BJ (cell line): ENCODE measurements at regions not wholly inside any gene's neighbourhood (a gene's known extent, or its start where the extent isn't known, plus 50 kb on each side); places are given as distances from the start of the nearest gene placed in this dataset.
"Not testable (repeated sequence)": the region's sequence is repeated elsewhere in the genome, so short reads cannot be mapped to it uniquely, and the experiment has no call there.

Experiments
- CTCF ChIA-PET: fragments of 350-600 bp; formaldehyde crosslinking; extraction: SDS; loops from one replicate; lab custom pipeline; 2021; ENCODE audit warnings: antibody characterized with exemption, inconsistent platforms; lab: Yijun Ruan, JAX
- POLR2A ChIA-PET: fragments of 300-600 bp; sonication (Branson Sonifier 250); formaldehyde crosslinking; extraction: SDS; loops from one replicate; lab custom pipeline; 2021; ENCODE audit warnings: antibody characterized with exemption; lab: Charles Lee
- DNase-seq: peaks from one replicate; pipeline ENCODE4 v3.0.0-alpha.2; 2011; ENCODE audit warnings: low read depth
- H3K27me3 ChIP-seq: 2 replicates; pipeline ENCODE4 v1.6.0; 2011; ENCODE audit warnings: low read length; ENCODE audit not compliant: control insufficient read depth, insufficient read depth
- H3K36me3 ChIP-seq: 2 replicates; pipeline ENCODE4 v1.5.1; 2011; ENCODE audit warnings: low read length; ENCODE audit not compliant: control insufficient read depth, insufficient read depth
- H3K4me3 ChIP-seq: 2 replicates; pipeline ENCODE4 v1.5.1; 2011; ENCODE audit warnings: low read depth, mild to moderate bottlenecking, control low read depth, low read length
- CTCF ChIP-seq: IDR thresholded peaks from 2 replicates; pipeline ENCODE4 v1.5.1; 2011; ENCODE audit warnings: low read depth, mild to moderate bottlenecking, control low read depth, inconsistent platforms, low read length, moderate library complexity; ENCODE audit not compliant: insufficient read depth

DNA sequence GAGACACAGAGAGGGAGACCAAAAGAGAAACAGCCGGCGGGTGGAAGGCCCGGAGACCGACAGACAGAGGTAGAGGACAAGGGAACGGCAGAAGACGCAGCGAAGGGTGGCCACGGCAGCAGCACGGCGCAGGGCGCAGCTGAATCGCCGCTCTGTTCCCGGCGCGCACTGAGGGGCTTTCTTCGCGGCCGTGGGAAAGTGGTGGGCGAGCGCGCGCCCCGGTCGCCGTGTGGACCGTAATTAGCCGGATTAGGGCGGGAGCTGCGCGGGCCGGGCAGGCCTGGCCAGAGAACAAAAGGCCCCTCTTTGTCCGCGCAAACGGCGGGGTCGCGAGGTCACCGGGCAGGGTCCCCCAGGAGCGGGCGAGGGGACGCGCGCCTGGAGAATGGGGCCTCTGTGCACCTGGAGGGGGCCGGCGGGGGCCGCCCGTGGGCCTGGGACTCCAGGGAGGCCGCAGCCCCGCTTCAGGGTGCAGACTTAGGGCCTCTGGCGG, 158.3 kb downstream of the ZFP36L2 start:
- ChIA-PET POLR2A (no interaction called here), CTCF (interaction anchor here (1.3 kb wide), 1 partner anchor 60 kb away, joined by 4 read pairs; no protein-coding TSS in a partner anchor)
- Histone ChIP-seq H3K36me3 (no peaks in the 10 kb centered on the region), H3K4me3 (no peak overlapping the region), H3K27me3 (no peaks in the 10 kb centered on the region)
- no peak for DNase-seq
- no peak for TF ChIP-seq CTCF

- TF ChIP-seq CTCF = no peak
- Histone ChIP-seq H3K4me3 (no peak overlapping the region), H3K36me3 (no peaks in the 10 kb centered on the region), H3K27me3 (no peaks in the 10 kb centered on the region)
- no peak for DNase-seq
- CTCF ChIA-PET = no interaction called here
- POLR2A ChIA-PET = no interaction called here
Observed at GRCh38 chr2:43067254-43068040, 159.0 kb downstream of the ZFP36L2 start.

DNA sequence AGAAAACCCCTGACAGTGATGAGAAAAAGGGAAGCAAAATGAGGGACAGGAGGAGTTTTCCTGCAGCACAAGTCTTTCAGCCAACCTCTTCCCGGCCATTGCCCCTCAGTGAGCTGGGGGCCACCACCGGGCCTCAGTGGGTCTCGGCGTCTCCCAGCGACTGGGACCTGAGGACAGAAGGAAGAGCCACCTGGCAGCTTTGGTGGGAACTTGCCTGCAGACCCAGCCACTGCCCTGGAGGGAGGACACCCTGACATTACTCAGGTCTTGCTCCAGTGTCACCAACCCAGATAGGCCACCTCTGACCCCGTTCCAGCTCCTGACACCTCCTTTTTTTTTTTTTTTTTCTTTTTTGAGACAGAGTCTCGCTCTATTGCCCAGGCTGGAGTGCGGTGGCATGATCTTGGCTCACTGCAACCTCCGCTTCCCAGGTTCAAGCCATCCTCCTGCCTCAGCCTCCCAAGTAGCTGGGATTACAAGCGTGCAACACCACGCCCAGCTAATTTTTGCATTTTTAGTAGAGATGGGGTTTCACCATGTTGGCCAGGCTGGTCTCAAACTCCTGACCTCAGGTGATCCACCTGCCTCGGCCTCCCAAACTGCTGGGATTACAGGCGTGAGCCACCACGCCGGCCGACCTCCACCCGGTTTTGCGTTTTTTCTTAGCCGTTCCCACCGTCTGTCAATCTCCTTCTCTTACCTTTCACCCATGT, 159.7 kb downstream of the ZFP36L2 start:
- POLR2A ChIA-PET, H3K4me3 ChIP-seq, H3K36me3 ChIP-seq, H3K27me3 ChIP-seq, DNase-seq: not testable (repeated sequence)
- CTCF ChIA-PET = interaction anchor here (0.5 kb wide), 1 partner anchor 82 kb away, joined by 3 read pairs; no protein-coding TSS in a partner anchor

GRCh38 chr2:43065871-43066270, 160.5 kb downstream of the ZFP36L2 start:
- TF ChIP-seq CTCF = no peak
- Histone ChIP-seq H3K36me3 (no peaks in the 10 kb centered on the region), H3K4me3 (no peak overlapping the region), H3K27me3 (no peaks in the 10 kb centered on the region)
- CTCF ChIA-PET = interaction anchor here (0.6 kb wide), 2 partner anchors 12 to 169 kb away, joined by 3 read pairs; no protein-coding TSS in a partner anchor
- DNase-seq = no peak
- POLR2A ChIA-PET = no interaction called here

GRCh38 chr2:43065036-43065435, 161.4 kb downstream of the ZFP36L2 start:
- TF ChIP-seq CTCF = no peak
- Histone ChIP-seq H3K36me3 (no peaks in the 10 kb centered on the region), H3K27me3 (no peaks in the 10 kb centered on the region), H3K4me3 (no peak overlapping the region)
- CTCF ChIA-PET = no interaction called here
- no peak for DNase-seq
- POLR2A ChIA-PET = no interaction called here

DNA sequence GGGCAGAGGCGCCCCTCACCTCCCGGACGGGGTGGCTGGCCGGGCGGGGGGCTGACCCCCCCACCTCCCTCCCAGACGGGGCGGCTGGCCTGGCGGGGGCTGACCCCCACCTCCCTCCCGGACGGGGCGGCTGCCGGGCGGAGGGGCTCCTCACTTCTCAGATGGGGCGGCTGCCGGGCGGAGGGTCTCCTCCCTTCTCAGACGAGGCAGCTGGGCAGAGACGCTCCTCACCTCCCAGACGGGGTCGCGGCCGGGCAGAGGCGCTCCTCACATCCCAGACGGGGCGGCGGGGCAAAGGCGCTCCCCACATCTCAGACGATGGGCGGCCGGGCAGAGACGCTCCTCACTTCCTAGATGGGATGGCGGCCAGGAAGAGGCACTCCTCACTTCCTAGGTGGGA, 163.3 kb downstream of the ZFP36L2 start:
- H3K4me3 ChIP-seq, POLR2A ChIA-PET, CTCF ChIA-PET, DNase-seq, H3K27me3 ChIP-seq, H3K36me3 ChIP-seq: not testable (repeated sequence)
